ENCODE measurements at regions not wholly inside any gene's neighbourhood (a gene's known extent, or its start where the extent isn't known, plus 50 kb on each side); places are given as distances from the start of the nearest gene placed in this dataset.
A peak's percentile ranks its signal among the peaks of the same experiment; 100 is the strongest.

GRCh38 chr5:67416986-67417385 is 220.4 kb upstream of the CD180 start:
- Histone ChIP-seq H3K4me3 (ENCODE audit: insufficient read depth in 1 of 2, low read depth in 1 of 2, low read length in 2 of 2) (no peak overlapping the region), H3K4me1 (ENCODE audit: control insufficient read depth, insufficient read depth, low read depth, low read length) (no peaks in the 10 kb centered on the region), H3K14ac (ENCODE audit: low read length in 2 of 2) (no peak overlapping the region), H3K4ac (ENCODE audit: low read depth in 1 of 2, low read length in 2 of 2) (no peak overlapping the region), H4K91ac (ENCODE audit: low read length) (peak overlapping the region; percentile 7), H2BK5ac (ENCODE audit: low read depth, low read length, poor library complexity, severe bottlenecking) (no peak overlapping the region), H2AK5ac (ENCODE audit: low read length, severe bottlenecking) (no peak overlapping the region), H3K9me3 (ENCODE audit: control insufficient read depth, low read length) (no peaks in the 10 kb centered on the region), H3K27me3 (ENCODE audit: control insufficient read depth in 1 of 2, insufficient read depth in 1 of 2, low read length in 2 of 2) (no peaks in the 10 kb centered on the region), H3K27ac (ENCODE audit: low read length, poor library complexity, severe bottlenecking) (no peak overlapping the region), H3K79me1 (replicated peaks; ENCODE audit: low read length, poor library complexity, severe bottlenecking) (no peaks in the 10 kb centered on the region), H3K36me3 (ENCODE audit: control insufficient read depth in 1 of 2, insufficient read depth in 2 of 2, low read depth in 1 of 2, low read length in 2 of 2) (no peaks in the 10 kb centered on the region), H2BK12ac (ENCODE audit: low read length in 2 of 2) (peak overlapping the region; percentile 59 to 80), H2AFZ (ENCODE audit: low read depth, low read length) (no peak overlapping the region), H3K18ac (ENCODE audit: low read depth in 1 of 2, low read length in 2 of 2) (peak overlapping the region; percentile 9 to 41), H2BK120ac (ENCODE audit: low read depth, low read length) (no peak overlapping the region), H3K9ac (ENCODE audit: low read length) (no peak overlapping the region), H3K23ac (ENCODE audit: low read length in 2 of 2) (no peak overlapping the region), H2BK15ac (ENCODE audit: low read depth, poor library complexity, severe bottlenecking) (no peak overlapping the region), H3K4me2 (ENCODE audit: low read length, poor library complexity, severe bottlenecking) (no peak overlapping the region), H4K8ac (ENCODE audit: low read length) (no peak overlapping the region)
- no peak for DNase-seq
- WGBS, result 0% methylated on average over 1 of the region's 2 CpGs

- H3K4me3 ChIP-seq (ENCODE audit: insufficient read depth in 1 of 2, low read depth in 1 of 2, low read length in 2 of 2), result no peak overlapping the region
- no peak overlapping the region for H3K14ac ChIP-seq (ENCODE audit: low read length in 2 of 2)
- no peaks in the 10 kb centered on the region for H3K27me3 ChIP-seq (ENCODE audit: control insufficient read depth in 1 of 2, insufficient read depth in 1 of 2, low read length in 2 of 2)
Measured at GRCh38 chr5:67416133-67416937, 219.7 kb upstream of the CD180 start.

GRCh38 chr5:67414712-67415111 is 218.1 kb upstream of the CD180 start:
- Histone ChIP-seq H3K9me3 (ENCODE audit: control insufficient read depth, low read length) (no peaks in the 10 kb centered on the region), H3K4me1 (ENCODE audit: control insufficient read depth, insufficient read depth, low read depth, low read length) (no peaks in the 10 kb centered on the region), H2BK12ac (ENCODE audit: low read length in 2 of 2) (peak overlapping the region in 1 of 2 experiments; percentile 39), H2BK15ac (ENCODE audit: low read depth, poor library complexity, severe bottlenecking) (no peak overlapping the region), H2BK5ac (ENCODE audit: low read depth, low read length, poor library complexity, severe bottlenecking) (no peak overlapping the region), H2AFZ (ENCODE audit: low read depth, low read length) (no peak overlapping the region), H3K14ac (ENCODE audit: low read length in 2 of 2) (no peak overlapping the region), H3K4me2 (ENCODE audit: low read length, poor library complexity, severe bottlenecking) (no peak overlapping the region), H3K4me3 (ENCODE audit: insufficient read depth in 1 of 2, low read depth in 1 of 2, low read length in 2 of 2) (no peak overlapping the region), H3K4ac (ENCODE audit: low read depth in 1 of 2, low read length in 2 of 2) (no peak overlapping the region), H3K18ac (ENCODE audit: low read depth in 1 of 2, low read length in 2 of 2) (peak overlapping the region in 1 of 2 experiments; percentile 21), H2BK120ac (ENCODE audit: low read depth, low read length) (no peak overlapping the region), H3K79me1 (replicated peaks; ENCODE audit: low read length, poor library complexity, severe bottlenecking) (no peaks in the 10 kb centered on the region), H3K36me3 (ENCODE audit: control insufficient read depth in 1 of 2, insufficient read depth in 2 of 2, low read depth in 1 of 2, low read length in 2 of 2) (no peaks in the 10 kb centered on the region), H3K9ac (ENCODE audit: low read length) (no peak overlapping the region), H2AK5ac (ENCODE audit: low read length, severe bottlenecking) (no peak overlapping the region), H3K23ac (ENCODE audit: low read length in 2 of 2) (no peak overlapping the region), H3K27ac (ENCODE audit: low read length, poor library complexity, severe bottlenecking) (no peak overlapping the region), H4K8ac (ENCODE audit: low read length) (no peak overlapping the region), H4K91ac (ENCODE audit: low read length) (no peak overlapping the region), H3K27me3 (ENCODE audit: control insufficient read depth in 1 of 2, insufficient read depth in 1 of 2, low read length in 2 of 2) (no peaks in the 10 kb centered on the region)
- no peak for DNase-seq

More at GRCh38 chr5:67416133-67416937, 219.7 kb upstream of the CD180 start:
- peak overlapping the region in 1 of 2 experiments; percentile 9 for H3K18ac ChIP-seq (ENCODE audit: low read depth in 1 of 2, low read length in 2 of 2)
- H3K9ac ChIP-seq (ENCODE audit: low read length), result no peak overlapping the region
- H4K91ac ChIP-seq (ENCODE audit: low read length), result no peak overlapping the region
- H3K9me3 ChIP-seq (ENCODE audit: control insufficient read depth, low read length), result no peaks in the 10 kb centered on the region
- H4K8ac ChIP-seq (ENCODE audit: low read length), result no peak overlapping the region
- H3K27ac ChIP-seq (ENCODE audit: low read length, poor library complexity, severe bottlenecking), result no peak overlapping the region
- H2BK12ac ChIP-seq (ENCODE audit: low read length in 2 of 2), result peak overlapping the region in 1 of 2 experiments; percentile 54
- no peak overlapping the region for H3K4ac ChIP-seq (ENCODE audit: low read depth in 1 of 2, low read length in 2 of 2)
- no peaks in the 10 kb centered on the region for H3K36me3 ChIP-seq (ENCODE audit: control insufficient read depth in 1 of 2, insufficient read depth in 2 of 2, low read depth in 1 of 2, low read length in 2 of 2)
- no peak overlapping the region for H2AFZ ChIP-seq (ENCODE audit: low read depth, low read length)
- no peak overlapping the region for H3K4me2 ChIP-seq (ENCODE audit: low read length, poor library complexity, severe bottlenecking)
- H2BK120ac ChIP-seq (ENCODE audit: low read depth, low read length), result no peak overlapping the region
- no CpG with 5 or more reads among the region's 1 CpG for WGBS
- no peak overlapping the region for H2AK5ac ChIP-seq (ENCODE audit: low read length, severe bottlenecking)
- no peaks in the 10 kb centered on the region for H3K4me1 ChIP-seq (ENCODE audit: control insufficient read depth, insufficient read depth, low read depth, low read length)
- H3K79me1 ChIP-seq (replicated peaks; ENCODE audit: low read length, poor library complexity, severe bottlenecking), result no peaks in the 10 kb centered on the region
- DNase-seq, result no peak
- no peak overlapping the region for H3K23ac ChIP-seq (ENCODE audit: low read length in 2 of 2)
- H2BK5ac ChIP-seq (ENCODE audit: low read depth, low read length, poor library complexity, severe bottlenecking), result no peak overlapping the region
- no peak overlapping the region for H2BK15ac ChIP-seq (ENCODE audit: low read depth, poor library complexity, severe bottlenecking)

DNA sequence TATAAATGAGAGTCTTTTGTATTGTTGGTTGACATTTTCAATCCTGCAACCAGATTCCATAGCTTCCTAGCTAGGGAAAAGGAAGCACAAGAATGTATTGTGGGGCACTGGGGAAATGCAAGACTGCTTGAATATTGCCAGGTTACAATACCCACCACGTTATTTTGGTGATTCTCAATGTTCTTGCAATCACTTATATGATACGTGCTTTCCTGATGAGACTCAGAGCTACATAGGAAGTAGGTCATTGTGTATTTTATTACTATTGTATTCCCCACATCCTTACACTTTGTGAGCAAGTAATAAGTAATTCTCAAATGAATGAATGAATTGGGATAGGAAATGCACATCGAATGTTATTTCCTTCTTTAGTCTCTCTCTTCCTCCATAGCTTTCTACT is 217.1 kb upstream of the CD180 start:
- no peak overlapping the region for H4K91ac ChIP-seq (ENCODE audit: low read length)
- H3K4me1 ChIP-seq (ENCODE audit: control insufficient read depth, insufficient read depth, low read depth, low read length), result no peaks in the 10 kb centered on the region
- H3K23ac ChIP-seq (ENCODE audit: low read length in 2 of 2), result no peak overlapping the region
- H3K79me1 ChIP-seq (replicated peaks; ENCODE audit: low read length, poor library complexity, severe bottlenecking), result no peaks in the 10 kb centered on the region
- H3K9me3 ChIP-seq (ENCODE audit: control insufficient read depth, low read length), result no peaks in the 10 kb centered on the region
- no peak overlapping the region for H3K27ac ChIP-seq (ENCODE audit: low read length, poor library complexity, severe bottlenecking)
- H2BK5ac ChIP-seq (ENCODE audit: low read depth, low read length, poor library complexity, severe bottlenecking), result no peak overlapping the region
- no peak overlapping the region for H2AK5ac ChIP-seq (ENCODE audit: low read length, severe bottlenecking)
- no peak overlapping the region for H3K18ac ChIP-seq (ENCODE audit: low read depth in 1 of 2, low read length in 2 of 2)
- WGBS, result 80% methylated on average over 1 of the region's 3 CpGs
- H3K4me2 ChIP-seq (ENCODE audit: low read length, poor library complexity, severe bottlenecking), result no peak overlapping the region
- no peak for DNase-seq
- H4K8ac ChIP-seq (ENCODE audit: low read length), result no peak overlapping the region
- H2BK15ac ChIP-seq (ENCODE audit: low read depth, poor library complexity, severe bottlenecking), result no peak overlapping the region
- H3K9ac ChIP-seq (ENCODE audit: low read length), result no peak overlapping the region
- no peak overlapping the region for H3K4ac ChIP-seq (ENCODE audit: low read depth in 1 of 2, low read length in 2 of 2)
- H3K14ac ChIP-seq (ENCODE audit: low read length in 2 of 2), result no peak overlapping the region
- no peak overlapping the region for H3K4me3 ChIP-seq (ENCODE audit: insufficient read depth in 1 of 2, low read depth in 1 of 2, low read length in 2 of 2)
- H2AFZ ChIP-seq (ENCODE audit: low read depth, low read length), result no peak overlapping the region
- H3K36me3 ChIP-seq (ENCODE audit: control insufficient read depth in 1 of 2, insufficient read depth in 2 of 2, low read depth in 1 of 2, low read length in 2 of 2), result no peaks in the 10 kb centered on the region
- no peaks in the 10 kb centered on the region for H3K27me3 ChIP-seq (ENCODE audit: control insufficient read depth in 1 of 2, insufficient read depth in 1 of 2, low read length in 2 of 2)
- H2BK120ac ChIP-seq (ENCODE audit: low read depth, low read length), result no peak overlapping the region
- H2BK12ac ChIP-seq (ENCODE audit: low read length in 2 of 2), result no peak overlapping the region
